Nephron progenitor cell (in vitro differentiated cells): ENCODE measurements at regions not wholly inside any gene's neighbourhood (a gene's known extent, or its start where the extent isn't known, plus 50 kb on each side); places are given as distances from the start of the nearest gene placed in this dataset.

Experiments
- DNase-seq: peaks from one replicate; pipeline ENCODE4 v3.0.0; 2021
- H3K27ac Mint-ChIP-seq: 2 replicates; pipeline ENCODE4 v1.8.0; 2021; ENCODE audit warnings: mild to moderate bottlenecking, moderate library complexity, mixed read lengths
- H3K27me3 Mint-ChIP-seq: 2 replicates; pipeline ENCODE4 v1.8.0; 2021; ENCODE audit warnings: mild to moderate bottlenecking, low read depth, mixed read lengths; ENCODE audit not compliant: poor library complexity
- H3K36me3 Mint-ChIP-seq: 2 replicates; pipeline ENCODE4 v1.8.0; 2021; ENCODE audit warnings: low read depth, mixed read lengths
- H3K4me1 Mint-ChIP-seq: 2 replicates; pipeline ENCODE4 v1.8.0; 2021; ENCODE audit warnings: mixed read lengths
- H3K4me3 Mint-ChIP-seq: 2 replicates; pipeline ENCODE4 v1.8.0; 2021; ENCODE audit warnings: mild to moderate bottlenecking, moderate library complexity, mixed read lengths
- H3K9me3 Mint-ChIP-seq: 2 replicates; pipeline ENCODE4 v1.8.0; 2021; ENCODE audit warnings: mild to moderate bottlenecking, moderate library complexity, mixed read lengths
- CTCF ChIP-seq: fragments of 200-600 bp; sonication (generic); IDR thresholded peaks from 2 replicates; pipeline ENCODE4 v1.5.0; 2021; ENCODE audit warnings: antibody characterized with exemption

GRCh38 chr4:22077571-22077970 lies 129.0 kb upstream of the KCNIP4 start:
- Mint-ChIP-seq H3K27me3 (peaks cover 2% of the 10 kb centered on the region), H3K4me1 (peaks cover 2% of the 10 kb centered on the region), H3K9me3 (peaks cover 14% of the 10 kb centered on the region), H3K36me3 (no peaks in the 10 kb centered on the region), H3K27ac (no peak overlapping the region), H3K4me3 (no peak overlapping the region)
- no peak for DNase-seq
- no peak for TF ChIP-seq CTCF

GRCh38 chr4:22072726-22073125 lies 124.2 kb upstream of the KCNIP4 start:
- H3K36me3 Mint-ChIP-seq = no peaks in the 10 kb centered on the region
- H3K27me3 Mint-ChIP-seq = peaks cover 5% of the 10 kb centered on the region
- DNase-seq = no peak
- H3K27ac Mint-ChIP-seq = no peak overlapping the region
- peaks cover 14% of the 10 kb centered on the region for H3K9me3 Mint-ChIP-seq
- H3K4me1 Mint-ChIP-seq = no peaks in the 10 kb centered on the region
- no peak overlapping the region for H3K4me3 Mint-ChIP-seq
- TF ChIP-seq CTCF = no peak

GRCh38 chr4:22072240-22072639 lies 123.7 kb upstream of the KCNIP4 start:
- Mint-ChIP-seq H3K9me3 (peaks cover 14% of the 10 kb centered on the region), H3K36me3 (no peaks in the 10 kb centered on the region), H3K27me3 (peaks cover 5% of the 10 kb centered on the region), H3K4me3 (no peak overlapping the region), H3K27ac (no peak overlapping the region), H3K4me1 (no peaks in the 10 kb centered on the region)
- no peak for DNase-seq
- no peak for TF ChIP-seq CTCF

- Mint-ChIP-seq H3K27me3 (peaks cover 5% of the 10 kb centered on the region), H3K27ac (no peak overlapping the region), H3K9me3 (peaks cover 14% of the 10 kb centered on the region), H3K36me3 (no peaks in the 10 kb centered on the region), H3K4me3 (no peak overlapping the region), H3K4me1 (no peaks in the 10 kb centered on the region)
- no peak for DNase-seq
- TF ChIP-seq CTCF = no peak
These were observed 123.2 kb upstream of the KCNIP4 start for GRCh38 chr4:22071749-22072148.

- TF ChIP-seq CTCF = no peak
- DNase-seq = no peak
- H3K27me3 Mint-ChIP-seq = peaks cover 7% of the 10 kb centered on the region
- no peak overlapping the region for H3K27ac Mint-ChIP-seq
- no peaks in the 10 kb centered on the region for H3K36me3 Mint-ChIP-seq
- no peak overlapping the region for H3K4me3 Mint-ChIP-seq
- H3K4me1 Mint-ChIP-seq = no peaks in the 10 kb centered on the region
- H3K9me3 Mint-ChIP-seq = peaks cover 7% of the 10 kb centered on the region
These were observed 121.7 kb upstream of the KCNIP4 start for GRCh38 chr4:22070256-22070655.

- no peak overlapping the region for H3K4me3 Mint-ChIP-seq
- TF ChIP-seq CTCF = no peak
- H3K4me1 Mint-ChIP-seq = no peaks in the 10 kb centered on the region
- DNase-seq = no peak
- no peaks in the 10 kb centered on the region for H3K9me3 Mint-ChIP-seq
- H3K27me3 Mint-ChIP-seq = peaks cover 8% of the 10 kb centered on the region
- no peaks in the 10 kb centered on the region for H3K36me3 Mint-ChIP-seq
- no peak overlapping the region for H3K27ac Mint-ChIP-seq
These were observed 115.0 kb upstream of the KCNIP4 start for GRCh38 chr4:22063613-22064012.
